ENCODE measurements at regions not wholly inside any gene's neighbourhood (a gene's known extent, or its start where the extent isn't known, plus 50 kb on each side); places are given as distances from the start of the nearest gene placed in this dataset.

GRCh38 chr4:35182451-35182850 is 1061.9 kb downstream of the ARAP2 start:
- no peak for DNase-seq (ENCODE audit: low read depth)

- no peak for DNase-seq (ENCODE audit: low read depth)
These were observed 1054.2 kb downstream of the ARAP2 start for GRCh38 chr4:35189988-35190613.

GRCh38 chr4:35201403-35201802 is 1042.9 kb downstream of the ARAP2 start:
- no peak for DNase-seq (ENCODE audit: low read depth)

GRCh38 chr4:35216636-35217035 is 1027.7 kb downstream of the ARAP2 start:
- no peak for DNase-seq (ENCODE audit: low read depth)

- DNase-seq (ENCODE audit: low read depth), result no peak
These were observed 1027.0 kb downstream of the ARAP2 start for GRCh38 chr4:35217331-35217730.

GRCh38 chr4:35228313-35228712 is 1016.0 kb downstream of the ARAP2 start:
- peak; percentile 11 for DNase-seq (ENCODE audit: low read depth)

GRCh38 chr4:35229021-35229420 is 1015.3 kb downstream of the ARAP2 start:
- no peak for DNase-seq (ENCODE audit: low read depth)

- DNase-seq (ENCODE audit: low read depth), result no peak
These were observed 1006.4 kb downstream of the ARAP2 start for GRCh38 chr4:35237924-35238323.

- no peak for DNase-seq (ENCODE audit: low read depth)
These were observed 1005.5 kb downstream of the ARAP2 start for GRCh38 chr4:35238793-35239192.

- no peak for DNase-seq (ENCODE audit: low read depth)
These were observed 997.8 kb downstream of the ARAP2 start for GRCh38 chr4:35246493-35246892.

GRCh38 chr4:35247047-35247446 is 997.3 kb downstream of the ARAP2 start:
- no peak for DNase-seq (ENCODE audit: low read depth)

- no peak for DNase-seq (ENCODE audit: low read depth)
These were observed 994.0 kb downstream of the ARAP2 start for GRCh38 chr4:35250331-35250730.

- DNase-seq (ENCODE audit: low read depth), result peak; percentile 30
These were observed 993.6 kb downstream of the ARAP2 start for GRCh38 chr4:35250761-35251160.

GRCh38 chr4:35252071-35252470 is 992.2 kb downstream of the ARAP2 start:
- no peak for DNase-seq (ENCODE audit: low read depth)

- peak; percentile 7 for DNase-seq (ENCODE audit: low read depth)
These were observed 991.4 kb downstream of the ARAP2 start for GRCh38 chr4:35252866-35253265.

GRCh38 chr4:35253331-35253730 is 991.0 kb downstream of the ARAP2 start:
- DNase-seq (ENCODE audit: low read depth), result no peak

- no peak for DNase-seq (ENCODE audit: low read depth)
These were observed 957.9 kb downstream of the ARAP2 start for GRCh38 chr4:35286434-35286833.

GRCh38 chr4:35300996-35301774 is 943.1 kb downstream of the ARAP2 start:
- DNase-seq (ENCODE audit: low read depth), result no peak

GRCh38 chr4:35315419-35315818 is 928.9 kb downstream of the ARAP2 start:
- DNase-seq (ENCODE audit: low read depth), result no peak

- DNase-seq (ENCODE audit: low read depth), result no peak
These were observed 918.3 kb downstream of the ARAP2 start for GRCh38 chr4:35325908-35326453.

- no peak for DNase-seq (ENCODE audit: low read depth)
These were observed 901.5 kb downstream of the ARAP2 start for GRCh38 chr4:35342833-35343232.

- DNase-seq (ENCODE audit: low read depth), result no peak
These were observed 897.0 kb downstream of the ARAP2 start for GRCh38 chr4:35347276-35347675.

GRCh38 chr4:35358001-35358584 is 886.2 kb downstream of the ARAP2 start:
- peak; percentile 16 for DNase-seq (ENCODE audit: low read depth)
